ENCODE measurements at regions not wholly inside any gene's neighbourhood (a gene's known extent, or its start where the extent isn't known, plus 50 kb on each side); places are given as distances from the start of the nearest gene placed in this dataset.

GRCh38 chr1:98008373-98008772 is 87.5 kb upstream of the DPYD start:
- no peaks in the 10 kb centered on the region for H3K9me3 Mint-ChIP-seq
- no peaks in the 10 kb centered on the region for H3K4me1 ChIP-seq (ENCODE audit: insufficient read depth, low read length)
- no peak overlapping the region for H3K27ac Mint-ChIP-seq
- H3K4me3 ChIP-seq (ENCODE audit: low read length), result no peak overlapping the region
- ATAC-seq (ENCODE audit: poor library complexity), result no peak
- no peak overlapping the region for H3K27ac ChIP-seq (ENCODE audit: low read depth in 1 of 2, low read length in 2 of 2)
- H3K36me3 Mint-ChIP-seq (ENCODE audit: low read depth), result no peaks in the 10 kb centered on the region
- H3K36me3 ChIP-seq (ENCODE audit: insufficient read depth, low read length), result no peaks in the 10 kb centered on the region
- no peaks in the 10 kb centered on the region for H3K27me3 ChIP-seq (ENCODE audit: control insufficient read depth in 1 of 2, insufficient read depth in 2 of 2, low read length in 2 of 2)
- H3K27me3 Mint-ChIP-seq, result peaks cover 5% of the 10 kb centered on the region
- no peak for DNase-seq
- H3K4me1 Mint-ChIP-seq (ENCODE audit: low read depth), result peaks cover 6% of the 10 kb centered on the region
- POLR2A ChIA-PET, result no interaction called here
- intact Hi-C loops (cut with DNase I, micrococcal nuclease), result no loop called here
- no peak overlapping the region for H3K4me3 Mint-ChIP-seq
- TF ChIP-seq, protein P1, sequence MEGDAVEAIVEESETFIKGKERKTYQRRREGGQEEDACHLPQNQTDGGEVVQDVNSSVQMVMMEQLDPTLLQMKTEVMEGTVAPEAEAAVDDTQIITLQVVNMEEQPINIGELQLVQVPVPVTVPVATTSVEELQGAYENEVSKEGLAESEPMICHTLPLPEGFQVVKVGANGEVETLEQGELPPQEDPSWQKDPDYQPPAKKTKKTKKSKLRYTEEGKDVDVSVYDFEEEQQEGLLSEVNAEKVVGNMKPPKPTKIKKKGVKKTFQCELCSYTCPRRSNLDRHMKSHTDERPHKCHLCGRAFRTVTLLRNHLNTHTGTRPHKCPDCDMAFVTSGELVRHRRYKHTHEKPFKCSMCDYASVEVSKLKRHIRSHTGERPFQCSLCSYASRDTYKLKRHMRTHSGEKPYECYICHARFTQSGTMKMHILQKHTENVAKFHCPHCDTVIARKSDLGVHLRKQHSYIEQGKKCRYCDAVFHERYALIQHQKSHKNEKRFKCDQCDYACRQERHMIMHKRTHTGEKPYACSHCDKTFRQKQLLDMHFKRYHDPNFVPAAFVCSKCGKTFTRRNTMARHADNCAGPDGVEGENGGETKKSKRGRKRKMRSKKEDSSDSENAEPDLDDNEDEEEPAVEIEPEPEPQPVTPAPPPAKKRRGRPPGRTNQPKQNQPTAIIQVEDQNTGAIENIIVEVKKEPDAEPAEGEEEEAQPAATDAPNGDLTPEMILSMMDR (IDR thresholded peaks at IDR 0.05), result no peak
- CTCF ChIA-PET, result interaction anchor here (1.6 kb wide), 1 partner anchor 9 kb away, joined by 4 read pairs; no protein-coding TSS in a partner anchor
- no peaks in the 10 kb centered on the region for H3K9me3 ChIP-seq (ENCODE audit: control insufficient read depth in 1 of 2, insufficient read depth in 1 of 2, low read length in 2 of 2)

DNA sequence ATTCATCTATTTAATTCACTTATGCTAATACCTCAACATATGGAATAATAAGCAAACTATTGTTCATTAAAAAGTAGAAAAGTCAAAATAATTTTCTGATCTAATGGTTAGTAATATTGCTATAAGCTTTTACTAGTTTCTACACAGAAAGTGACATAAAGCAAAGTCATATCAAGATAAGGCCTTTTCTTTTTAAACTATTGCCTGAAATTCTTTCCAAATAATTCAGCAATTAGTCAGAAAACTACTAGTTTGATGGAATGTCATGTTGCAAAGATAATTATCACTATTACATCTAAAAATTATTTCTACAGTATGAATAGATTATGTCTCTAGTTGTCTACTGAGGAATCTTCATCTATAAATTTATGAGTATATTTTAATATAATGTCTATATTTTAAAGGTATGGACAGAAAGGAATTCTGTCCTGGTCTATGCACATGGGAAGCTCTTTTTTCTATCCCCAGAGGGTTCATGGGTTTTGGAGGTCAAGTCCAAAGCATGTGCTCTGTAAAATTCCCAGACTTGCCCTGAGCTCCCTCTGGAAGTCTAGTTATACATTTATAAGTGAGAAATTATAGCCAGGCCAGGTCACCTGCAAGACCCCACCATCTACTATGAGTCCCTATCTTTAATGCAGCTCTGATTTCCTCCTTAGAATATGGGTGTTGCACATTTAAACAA is 84.6 kb upstream of the DPYD start:
- TF ChIP-seq, protein P1 (IDR thresholded peaks at IDR 0.05), result no peak
- Mint-ChIP-seq H3K4me1 (ENCODE audit: low read depth) (peaks cover 6% of the 10 kb centered on the region), H3K27me3 (no peaks in the 10 kb centered on the region), H3K9me3 (no peaks in the 10 kb centered on the region), H3K36me3 (ENCODE audit: low read depth) (no peaks in the 10 kb centered on the region), H3K27ac (no peak overlapping the region), H3K4me3 (no peak overlapping the region)
- POLR2A ChIA-PET, result no interaction called here
- Histone ChIP-seq H3K27me3 (ENCODE audit: control insufficient read depth in 1 of 2, insufficient read depth in 2 of 2, low read length in 2 of 2) (no peaks in the 10 kb centered on the region), H3K9me3 (ENCODE audit: control insufficient read depth in 1 of 2, insufficient read depth in 1 of 2, low read length in 2 of 2) (no peaks in the 10 kb centered on the region), H3K4me1 (ENCODE audit: insufficient read depth, low read length) (no peaks in the 10 kb centered on the region), H3K36me3 (ENCODE audit: insufficient read depth, low read length) (no peaks in the 10 kb centered on the region), H3K4me3 (ENCODE audit: low read length) (no peak overlapping the region), H3K27ac (ENCODE audit: low read depth in 1 of 2, low read length in 2 of 2) (no peak overlapping the region)
- no peak for ATAC-seq (ENCODE audit: poor library complexity)
- CTCF ChIA-PET, result interaction anchor here (1.0 to 1.3 kb wide), 2 partner anchors 10 to 20 kb away, joined by 3 to 4 read pairs; no protein-coding TSS in a partner anchor
- DNase-seq, result no peak
- intact Hi-C loops (cut with DNase I, micrococcal nuclease), result no loop called here

DNA sequence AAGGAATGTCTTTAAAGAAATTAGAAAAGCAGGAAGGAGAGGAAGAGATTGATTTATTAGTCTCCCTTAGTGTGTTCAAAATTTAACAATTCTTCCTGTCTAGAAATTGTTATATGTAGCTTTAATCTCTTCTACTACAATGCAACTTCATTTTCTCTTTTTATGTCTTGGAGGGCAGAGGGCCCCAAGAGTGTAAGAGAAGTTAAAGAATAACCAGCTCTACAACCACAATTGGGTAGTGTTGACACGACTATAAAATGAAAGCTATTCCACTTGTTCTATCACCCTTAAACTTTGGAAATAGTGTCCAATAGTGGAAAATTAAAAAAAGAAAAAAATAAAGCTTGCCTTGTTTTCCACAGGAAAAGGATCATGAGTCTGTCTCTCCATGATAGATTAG is 82.6 kb upstream of the DPYD start:
- Histone ChIP-seq H3K27me3 (ENCODE audit: control insufficient read depth in 1 of 2, insufficient read depth in 2 of 2, low read length in 2 of 2) (no peaks in the 10 kb centered on the region), H3K36me3 (ENCODE audit: insufficient read depth, low read length) (no peaks in the 10 kb centered on the region), H3K9me3 (ENCODE audit: control insufficient read depth in 1 of 2, insufficient read depth in 1 of 2, low read length in 2 of 2) (no peaks in the 10 kb centered on the region), H3K4me1 (ENCODE audit: insufficient read depth, low read length) (no peaks in the 10 kb centered on the region), H3K27ac (ENCODE audit: low read depth in 1 of 2, low read length in 2 of 2) (no peak overlapping the region), H3K4me3 (ENCODE audit: low read length) (no peak overlapping the region)
- Mint-ChIP-seq H3K4me3 (no peak overlapping the region), H3K27ac (no peak overlapping the region), H3K36me3 (ENCODE audit: low read depth) (no peaks in the 10 kb centered on the region), H3K27me3 (no peaks in the 10 kb centered on the region), H3K9me3 (no peaks in the 10 kb centered on the region), H3K4me1 (ENCODE audit: low read depth) (peaks cover 4% of the 10 kb centered on the region)
- ChIA-PET POLR2A (interaction anchor here (0.6 kb wide), 1 partner anchor 9 kb away, joined by 3 read pairs; no protein-coding TSS in a partner anchor), CTCF (interaction anchor here (0.8 kb wide), 1 partner anchor 9 kb away, joined by 3 read pairs; no protein-coding TSS in a partner anchor)
- no peak for DNase-seq
- no peak for ATAC-seq (ENCODE audit: poor library complexity)
- intact Hi-C loops (cut with DNase I, micrococcal nuclease), result no loop called here
- TF ChIP-seq, protein P1 (IDR thresholded peaks at IDR 0.05), result no peak

Measured in CD4-positive, alpha-beta T cell (primary cell).